ENCODE measurements at regions not wholly inside any gene's neighbourhood (a gene's known extent, or its start where the extent isn't known, plus 50 kb on each side); places are given as distances from the start of the nearest gene placed in this dataset.

DNA sequence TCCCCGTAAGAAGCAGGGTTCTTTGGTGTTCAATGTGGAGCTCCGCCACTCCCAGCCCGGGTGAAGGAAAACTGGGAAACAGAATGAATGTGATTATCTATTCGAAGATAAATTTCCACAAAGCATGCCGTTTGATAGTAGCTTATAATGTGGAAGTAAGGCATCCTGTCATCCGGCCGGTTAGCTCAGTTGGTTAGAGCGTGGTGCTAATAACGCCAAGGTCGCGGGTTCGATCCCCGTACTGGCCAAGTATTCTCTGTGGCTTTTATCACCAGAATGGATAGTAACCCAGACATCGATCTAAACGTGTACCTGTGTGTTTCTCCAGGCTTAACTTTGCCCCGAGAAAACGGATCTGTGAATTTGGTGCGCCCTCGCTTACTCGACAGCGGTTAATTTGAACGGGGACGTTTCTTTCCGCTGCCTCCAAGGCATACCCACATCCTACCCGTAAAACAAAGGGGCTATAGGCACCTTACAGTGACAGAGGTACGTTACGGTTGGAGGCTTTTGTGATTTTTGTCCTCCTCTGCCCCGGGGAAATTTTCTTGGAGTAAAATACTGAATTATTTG lies 215.2 kb upstream of the ZNF184 start:
- DNase-seq (ENCODE audit: low read depth) = peak; percentile 89
- TF ChIP-seq, protein P1, sequence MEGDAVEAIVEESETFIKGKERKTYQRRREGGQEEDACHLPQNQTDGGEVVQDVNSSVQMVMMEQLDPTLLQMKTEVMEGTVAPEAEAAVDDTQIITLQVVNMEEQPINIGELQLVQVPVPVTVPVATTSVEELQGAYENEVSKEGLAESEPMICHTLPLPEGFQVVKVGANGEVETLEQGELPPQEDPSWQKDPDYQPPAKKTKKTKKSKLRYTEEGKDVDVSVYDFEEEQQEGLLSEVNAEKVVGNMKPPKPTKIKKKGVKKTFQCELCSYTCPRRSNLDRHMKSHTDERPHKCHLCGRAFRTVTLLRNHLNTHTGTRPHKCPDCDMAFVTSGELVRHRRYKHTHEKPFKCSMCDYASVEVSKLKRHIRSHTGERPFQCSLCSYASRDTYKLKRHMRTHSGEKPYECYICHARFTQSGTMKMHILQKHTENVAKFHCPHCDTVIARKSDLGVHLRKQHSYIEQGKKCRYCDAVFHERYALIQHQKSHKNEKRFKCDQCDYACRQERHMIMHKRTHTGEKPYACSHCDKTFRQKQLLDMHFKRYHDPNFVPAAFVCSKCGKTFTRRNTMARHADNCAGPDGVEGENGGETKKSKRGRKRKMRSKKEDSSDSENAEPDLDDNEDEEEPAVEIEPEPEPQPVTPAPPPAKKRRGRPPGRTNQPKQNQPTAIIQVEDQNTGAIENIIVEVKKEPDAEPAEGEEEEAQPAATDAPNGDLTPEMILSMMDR (IDR thresholded peaks at IDR 0.05; ENCODE audit: control insufficient read depth, extremely low read depth, insufficient read depth) = no peak
- peak overlapping the region; percentile 73 for H3K4me3 ChIP-seq (ENCODE audit: low read depth, low read length)

DNA sequence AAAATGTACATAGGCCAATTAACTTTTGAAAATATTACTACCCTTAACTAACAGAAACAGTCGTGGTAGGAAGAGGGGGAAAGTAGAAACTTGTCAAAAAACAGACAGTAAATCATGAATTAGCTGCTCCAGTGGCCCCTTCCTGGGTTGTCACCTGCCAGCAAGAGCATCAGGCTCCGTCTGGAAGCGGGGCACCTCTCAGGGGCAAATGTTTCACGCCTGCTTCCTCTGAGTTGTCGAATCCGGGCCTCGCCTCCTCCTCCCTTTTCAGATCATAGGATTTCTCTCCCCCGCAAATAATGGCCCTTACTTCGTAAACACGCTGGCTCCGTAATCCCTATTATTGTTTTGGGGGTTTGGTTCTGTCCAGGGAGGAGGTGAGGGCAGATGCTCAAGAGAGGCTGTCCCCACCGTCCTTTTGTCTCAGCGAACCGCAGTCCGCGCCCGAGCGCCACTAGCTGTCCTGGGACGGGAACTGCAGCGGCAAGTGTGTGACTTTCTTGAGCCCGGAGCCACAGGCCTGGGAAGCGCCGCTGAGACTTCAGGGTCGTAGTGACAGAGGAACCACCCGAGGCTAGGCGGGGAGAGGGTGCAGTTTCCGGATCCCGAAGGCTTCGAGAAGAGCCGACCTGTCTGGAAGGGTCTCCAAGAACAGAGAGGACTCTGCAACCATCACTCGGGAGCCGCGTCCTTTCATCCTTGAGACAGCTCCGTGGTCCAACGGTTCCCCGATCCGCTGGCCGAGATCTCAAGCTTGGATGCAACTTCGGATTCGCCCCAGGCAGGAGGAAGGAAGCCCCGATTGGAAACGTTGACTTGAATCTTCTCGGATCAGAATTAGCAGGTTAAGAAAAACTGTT lies 214.5 kb upstream of the ZNF184 start:
- H3K4me3 ChIP-seq (ENCODE audit: low read depth, low read length) = peak overlapping the region; percentile 73
- TF ChIP-seq, protein P1 (IDR thresholded peaks at IDR 0.05; ENCODE audit: control insufficient read depth, extremely low read depth, insufficient read depth) = peak; percentile 76
- no peak for DNase-seq (ENCODE audit: low read depth)

- no peak for DNase-seq (ENCODE audit: low read depth)
- TF ChIP-seq, protein P1 (IDR thresholded peaks at IDR 0.05; ENCODE audit: control insufficient read depth, extremely low read depth, insufficient read depth) = no peak
- no peak overlapping the region for H3K4me3 ChIP-seq (ENCODE audit: low read depth, low read length)
Observed at GRCh38 chr6:27685279-27685678, 212.4 kb upstream of the ZNF184 start.

- peak; percentile 84 for DNase-seq (ENCODE audit: low read depth)
- TF ChIP-seq, protein P1 (IDR thresholded peaks at IDR 0.05; ENCODE audit: control insufficient read depth, extremely low read depth, insufficient read depth) = no peak
- H3K4me3 ChIP-seq (ENCODE audit: low read depth, low read length) = no peak overlapping the region
Observed at GRCh38 chr6:27684264-27685211, 211.6 kb upstream of the ZNF184 start.

DNA sequence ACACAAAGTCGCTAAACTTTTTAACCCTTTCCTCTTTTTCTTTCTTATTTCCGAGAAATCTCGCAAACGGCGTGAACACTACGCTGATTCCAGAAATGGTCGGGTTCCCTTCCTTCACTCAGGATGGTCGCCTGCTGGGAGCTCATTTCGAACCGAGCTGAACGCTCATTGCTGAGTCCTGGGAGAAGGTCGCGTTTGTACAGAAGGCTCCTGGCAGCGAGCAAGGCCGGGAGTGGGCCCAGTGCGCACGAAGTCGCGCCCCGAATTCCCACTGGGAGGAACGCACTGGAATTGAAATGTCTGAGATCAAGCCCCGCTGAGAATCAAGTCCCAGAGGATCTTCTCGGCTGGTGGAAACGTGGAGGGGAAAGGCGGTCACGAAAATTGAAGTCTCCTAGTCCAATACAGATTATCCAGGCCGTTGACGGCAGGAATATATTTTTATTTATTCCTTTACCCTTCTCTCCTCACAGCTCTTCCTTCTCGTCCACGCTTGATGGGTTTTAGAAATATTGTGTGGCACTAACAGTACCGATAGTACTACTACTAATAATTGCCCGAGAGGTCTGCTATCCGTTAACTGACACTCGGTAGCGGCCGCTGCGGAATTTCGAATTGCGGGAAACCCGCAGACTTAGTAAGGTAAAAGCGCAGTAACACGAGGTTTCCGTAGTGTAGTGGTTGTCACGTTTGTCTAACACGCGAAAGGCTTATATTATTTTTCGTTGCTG lies 207.2 kb upstream of the ZNF184 start:
- H3K4me3 ChIP-seq (ENCODE audit: low read depth, low read length) = no peak overlapping the region
- TF ChIP-seq, protein P1 (IDR thresholded peaks at IDR 0.05; ENCODE audit: control insufficient read depth, extremely low read depth, insufficient read depth) = no peak
- no peak for DNase-seq (ENCODE audit: low read depth)

- no peak overlapping the region for H3K4me3 ChIP-seq (ENCODE audit: low read depth, low read length)
- TF ChIP-seq, protein P1 (IDR thresholded peaks at IDR 0.05; ENCODE audit: control insufficient read depth, extremely low read depth, insufficient read depth) = no peak
- DNase-seq (ENCODE audit: low read depth) = no peak
Observed at GRCh38 chr6:27679308-27679963, 206.5 kb upstream of the ZNF184 start.
